SK-MEL-5 (cell line): ENCODE measurements at regions not wholly inside any gene's neighbourhood (a gene's known extent, or its start where the extent isn't known, plus 50 kb on each side); places are given as distances from the start of the nearest gene placed in this dataset.
A peak's percentile ranks its signal among the peaks of the same experiment; 100 is the strongest.

ENCODE experiments used
- DNase-seq: peaks from one replicate; pipeline ENCODE4 v3.0.0-alpha.2; 2016; ENCODE audit warnings: low read depth, low spot score
- in situ Hi-C: cut with HindIII; loops from 2 replicates; pipeline ENCODE4 v1.10.0; 2016; ENCODE audit warnings: low sequenced_read_pairs, high pct_unique_total_duplicates, low pct_unique_long_range_greater_than_20kb

DNA sequence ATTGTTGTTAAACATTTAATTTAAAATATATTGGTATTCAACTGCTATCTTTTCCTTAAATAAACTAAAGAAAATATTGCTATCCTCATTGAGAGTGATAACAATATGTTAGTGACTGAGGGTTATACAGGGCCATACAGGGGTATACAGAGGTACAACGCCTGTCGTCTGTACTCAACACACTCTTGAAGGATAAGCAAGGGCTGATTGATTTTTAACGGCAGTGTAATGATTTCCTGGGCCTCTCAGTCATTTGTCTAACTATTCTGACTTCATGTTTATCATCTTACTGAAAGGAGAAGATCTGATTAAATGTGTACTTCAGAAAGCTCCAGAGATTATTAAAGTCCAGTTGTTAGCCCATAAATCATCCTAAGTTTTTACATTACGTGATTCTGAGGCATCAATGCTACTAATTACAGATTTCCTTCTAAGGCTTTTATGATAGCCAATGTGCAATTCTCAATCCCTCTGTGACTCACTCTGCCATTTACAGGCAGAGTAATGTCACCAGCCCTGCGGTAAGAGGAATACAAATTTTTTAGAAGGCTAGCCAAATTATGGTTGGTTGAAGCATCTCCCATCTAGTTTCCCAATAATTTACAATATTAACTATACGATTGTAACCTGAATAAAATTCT lies 893.0 kb upstream of the CHAC2 start:
- no peak for DNase-seq
- in situ Hi-C loops: no loop called here

DNA sequence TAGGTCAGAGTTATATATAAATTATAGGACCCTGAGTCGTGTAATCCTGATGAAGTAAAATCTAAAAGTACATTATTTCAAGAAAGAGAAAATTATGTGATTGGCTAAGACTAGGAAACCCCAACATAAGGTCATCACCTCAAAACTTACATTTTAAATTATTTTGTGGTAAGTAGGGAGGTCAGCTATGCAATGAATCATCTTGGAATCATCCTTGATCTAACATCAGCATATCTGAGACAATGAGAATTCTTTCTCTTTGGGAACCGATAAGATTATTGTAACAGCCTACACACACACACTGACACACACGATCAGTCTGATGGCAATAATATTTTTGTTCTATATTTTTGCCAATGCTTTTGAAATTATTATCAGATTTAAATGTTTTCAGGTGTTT lies 904.8 kb upstream of the CHAC2 start:
- in situ Hi-C loops: no loop called here
- DNase-seq: no peak

DNA sequence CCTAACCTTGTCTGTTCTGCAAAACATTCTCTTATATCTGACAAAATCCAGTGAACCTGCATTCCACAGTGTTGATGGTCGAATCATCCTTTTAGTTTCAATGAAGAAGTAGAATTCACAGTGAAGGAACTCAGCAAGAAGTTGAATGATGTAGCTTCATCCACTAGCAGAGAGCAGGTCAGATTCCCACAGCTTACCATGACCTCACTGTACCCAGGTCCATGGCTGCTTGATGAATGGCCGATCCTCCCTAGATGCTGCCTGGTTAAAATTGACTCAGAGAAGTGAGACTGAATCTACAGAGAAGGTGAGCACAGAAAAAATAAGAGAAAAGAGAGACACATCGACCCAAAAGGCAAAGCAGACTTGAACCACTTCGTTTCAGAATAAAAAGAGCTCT lies 906.0 kb upstream of the CHAC2 start:
- in situ Hi-C loops: no loop called here

DNA sequence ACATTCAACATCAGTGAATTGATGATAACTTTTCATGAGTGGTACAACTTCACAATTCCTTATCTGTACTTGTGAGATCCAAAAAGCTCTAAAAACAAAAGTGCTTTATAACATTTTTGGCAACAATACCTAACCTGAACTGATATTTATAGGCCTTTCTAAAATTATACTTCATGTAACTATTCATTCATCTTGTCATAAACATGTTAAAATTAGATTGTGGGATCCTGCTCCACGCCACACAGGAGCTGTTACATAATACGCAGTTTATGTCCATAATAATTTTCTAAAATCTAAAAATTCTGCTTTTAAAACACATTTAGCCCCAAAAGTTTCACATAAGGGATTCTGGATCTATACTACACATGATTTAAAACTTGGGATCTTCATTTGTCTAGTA lies 908.5 kb upstream of the CHAC2 start:
- no peak for DNase-seq
- in situ Hi-C loops: no loop called here

More for the DNA sequence above, 906.0 kb upstream of the CHAC2 start:
- no peak for DNase-seq

DNA sequence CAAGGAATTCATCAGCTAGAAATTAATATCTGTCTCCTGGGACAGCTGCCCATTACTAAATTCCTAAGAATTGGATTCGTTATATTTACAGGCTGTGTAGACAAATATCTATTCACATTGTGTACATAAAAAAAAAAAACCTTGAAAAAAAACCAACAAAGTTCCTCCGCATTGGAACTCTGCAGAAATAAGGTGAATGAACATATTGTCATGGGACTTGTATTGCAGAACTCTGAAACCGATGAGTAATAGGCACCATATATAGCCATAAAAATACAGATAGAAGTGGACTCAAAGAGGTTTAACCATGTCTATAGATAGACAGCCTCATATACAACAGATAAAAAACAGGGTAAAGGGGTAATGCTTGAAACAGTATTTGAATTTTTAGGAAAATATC lies 909.9 kb upstream of the CHAC2 start:
- peak; percentile 88 for DNase-seq
- in situ Hi-C loops: no loop called here

DNA sequence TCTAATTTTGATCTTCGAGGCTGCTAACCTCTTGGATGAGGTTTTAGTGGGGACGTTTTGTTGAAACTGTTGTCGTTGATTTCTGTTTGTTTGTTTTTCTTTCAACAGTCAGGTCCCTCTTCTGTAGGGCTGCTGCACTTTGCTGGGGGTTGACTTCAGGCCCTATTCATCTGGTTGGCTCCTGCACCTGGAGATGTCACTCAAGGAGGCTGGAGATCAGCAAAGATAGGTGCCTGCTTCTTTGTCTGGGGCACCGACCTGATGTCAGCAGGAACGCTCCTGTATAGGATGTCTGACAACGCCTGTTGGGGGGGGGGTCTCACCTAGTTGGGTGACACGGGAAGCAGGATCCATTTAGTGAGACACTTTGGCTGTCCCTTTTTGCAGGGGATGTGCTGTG lies 915.6 kb upstream of the CHAC2 start:
- DNase-seq: no peak
- in situ Hi-C loops: no loop called here

DNA sequence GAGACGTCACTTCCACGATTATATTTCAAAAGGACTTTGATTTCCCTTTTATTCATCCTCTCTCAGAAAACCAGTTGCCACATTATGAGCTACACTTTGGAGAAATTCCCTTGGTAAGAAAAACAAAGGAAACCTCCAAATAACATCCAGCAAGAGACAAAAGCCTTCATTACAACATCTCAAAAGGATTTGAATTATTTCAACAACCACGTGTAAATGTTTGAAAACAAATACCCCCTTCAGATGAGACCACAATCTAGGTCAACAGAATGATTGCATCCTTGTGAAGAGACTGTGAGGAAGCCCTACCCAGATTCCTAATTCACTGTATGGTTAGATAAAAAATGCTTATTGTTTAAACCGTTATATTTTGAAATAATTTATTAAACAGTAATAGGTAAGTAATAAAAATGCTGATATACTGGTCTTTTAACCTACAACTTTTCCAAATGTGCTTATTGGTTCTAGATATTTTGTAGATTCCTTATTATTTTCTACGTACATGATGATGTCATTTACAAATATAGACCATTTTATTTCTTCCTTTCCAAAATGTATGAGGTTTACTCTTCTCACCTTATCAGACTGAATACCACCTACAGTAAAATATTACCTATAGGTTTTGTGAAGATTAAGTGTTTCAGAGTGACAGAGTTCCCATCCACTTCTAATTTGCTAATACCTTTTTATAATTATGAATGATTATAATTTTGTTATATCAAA lies 922.7 kb upstream of the CHAC2 start:
- DNase-seq: peak; percentile 73
- in situ Hi-C loops: loop anchor here (25.0 kb wide), 1 partner anchor 117 kb away; no protein-coding TSS in a partner anchor

DNA sequence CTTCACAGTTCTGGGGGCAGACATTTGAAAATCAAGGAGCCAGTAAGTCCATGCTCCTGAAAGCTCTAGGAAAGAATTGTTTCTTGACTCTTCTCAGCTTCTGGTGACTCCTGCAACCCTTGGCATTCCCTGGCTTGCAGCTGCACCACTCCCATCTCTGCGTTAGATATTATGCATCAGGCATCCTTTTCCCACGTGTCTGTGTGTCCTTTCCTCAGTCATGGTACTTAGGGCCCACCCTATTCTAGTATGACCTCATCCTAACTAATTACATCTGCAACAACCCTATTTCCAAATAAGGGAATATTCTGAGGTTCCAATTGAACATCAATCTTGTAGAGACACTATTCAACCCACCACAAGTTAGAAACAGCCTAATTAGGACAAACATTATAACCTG lies 931.7 kb upstream of the CHAC2 start:
- in situ Hi-C loops: loop anchor here (25.0 kb wide), 1 partner anchor 126 kb away; no protein-coding TSS in a partner anchor
- DNase-seq: no peak

DNA sequence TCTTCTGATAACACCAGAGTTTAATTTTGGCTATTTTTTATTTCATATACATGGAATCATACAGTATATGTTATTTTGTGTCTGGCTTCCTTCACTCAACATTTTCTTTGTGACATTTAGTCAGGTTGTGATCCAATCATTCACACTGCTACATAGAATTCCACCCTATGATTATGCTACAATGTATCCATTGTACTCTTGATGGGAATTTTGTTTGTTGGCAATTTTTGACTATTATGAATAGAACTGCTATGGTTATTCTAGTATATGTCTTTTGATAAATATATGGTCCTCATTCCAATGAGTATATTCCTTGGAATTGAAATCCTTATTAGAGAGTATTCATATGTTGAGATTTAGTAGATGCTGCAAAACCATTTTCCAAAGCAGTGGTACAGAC lies 936.4 kb upstream of the CHAC2 start:
- DNase-seq: peak; percentile 80
- in situ Hi-C loops: loop anchor here (25.0 kb wide), 1 partner anchor 131 kb away; no protein-coding TSS in a partner anchor

DNA sequence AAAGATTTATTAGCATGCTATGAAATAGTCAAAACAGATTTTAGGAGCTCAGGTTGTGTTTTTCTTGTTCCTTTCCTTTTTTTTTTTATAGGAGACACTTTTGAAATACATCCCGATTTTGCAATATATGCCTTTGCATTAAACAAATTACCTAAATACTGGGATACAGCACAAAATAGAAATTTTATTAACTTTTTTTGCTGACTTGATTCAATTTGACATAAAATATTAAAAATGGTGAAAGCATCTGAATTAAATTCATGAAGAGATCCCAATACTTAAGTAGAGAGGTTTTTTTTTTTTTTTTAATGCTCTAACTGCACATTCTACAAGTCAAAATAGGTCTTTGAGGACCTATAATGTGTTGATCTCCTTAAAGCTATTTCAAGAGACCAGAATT lies 939.5 kb upstream of the CHAC2 start:
- no peak for DNase-seq
- in situ Hi-C loops: loop anchor here (25.0 kb wide), 1 partner anchor 134 kb away; no protein-coding TSS in a partner anchor

DNA sequence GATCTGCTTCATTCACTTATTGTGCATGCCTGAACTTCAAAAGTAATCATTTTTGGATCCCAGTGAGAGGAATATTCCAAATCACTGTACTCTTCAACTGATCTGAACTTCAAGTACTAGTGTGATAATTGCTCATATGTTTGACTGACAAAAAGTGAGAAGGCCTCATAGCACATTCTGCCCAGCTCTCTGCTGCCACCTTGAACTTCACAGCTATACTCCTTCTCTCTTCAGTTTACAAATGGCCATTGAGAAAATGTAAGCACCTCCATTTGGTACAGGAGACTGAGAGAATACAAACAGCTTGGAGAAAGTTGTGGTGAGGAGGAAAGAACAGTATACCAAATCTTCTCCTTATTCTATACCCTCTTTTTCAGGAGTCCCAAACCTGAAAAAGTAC lies 946.0 kb upstream of the CHAC2 start:
- in situ Hi-C loops: no loop called here
- DNase-seq: peak; percentile 57

DNA sequence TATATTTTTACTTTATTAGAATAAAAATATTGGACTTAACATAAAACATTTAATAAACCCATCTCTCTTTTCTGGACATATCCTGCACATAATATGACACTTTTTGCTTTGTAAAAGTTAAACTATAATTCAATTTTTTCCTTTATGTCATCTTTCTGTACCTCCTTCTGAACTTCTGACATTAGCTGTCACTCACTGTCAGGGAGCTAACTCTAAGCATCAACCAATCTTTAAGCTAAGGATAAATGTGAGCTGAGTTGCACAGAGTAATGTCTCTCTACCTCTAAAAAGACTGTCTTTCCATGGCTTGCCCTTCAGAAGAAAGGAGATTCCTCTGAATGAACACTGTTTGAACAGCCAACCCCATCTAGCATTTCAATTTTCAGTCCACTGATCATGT lies 948.6 kb upstream of the CHAC2 start:
- in situ Hi-C loops: no loop called here
- peak; percentile 14 for DNase-seq

DNA sequence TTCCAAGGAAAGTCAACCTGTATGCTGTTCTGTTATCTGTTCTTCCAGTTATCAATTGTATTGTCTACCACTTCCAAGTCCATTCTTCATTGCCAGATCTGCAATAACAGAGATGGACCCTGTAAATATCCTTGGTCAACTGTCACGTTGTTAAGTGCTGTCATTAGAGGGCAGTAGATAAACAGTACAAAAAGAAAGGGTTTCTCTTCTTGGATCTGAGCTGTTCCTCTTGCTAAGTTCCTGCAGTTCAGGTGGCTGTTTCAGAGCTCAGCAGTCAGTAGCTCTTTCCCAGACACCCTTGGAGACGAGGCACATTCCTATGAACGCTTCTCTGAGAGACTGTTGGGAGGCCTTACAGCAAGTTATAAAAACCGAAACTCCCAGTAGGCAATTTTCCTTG lies 957.1 kb upstream of the CHAC2 start:
- DNase-seq: peak; percentile 89
- in situ Hi-C loops: no loop called here

DNA sequence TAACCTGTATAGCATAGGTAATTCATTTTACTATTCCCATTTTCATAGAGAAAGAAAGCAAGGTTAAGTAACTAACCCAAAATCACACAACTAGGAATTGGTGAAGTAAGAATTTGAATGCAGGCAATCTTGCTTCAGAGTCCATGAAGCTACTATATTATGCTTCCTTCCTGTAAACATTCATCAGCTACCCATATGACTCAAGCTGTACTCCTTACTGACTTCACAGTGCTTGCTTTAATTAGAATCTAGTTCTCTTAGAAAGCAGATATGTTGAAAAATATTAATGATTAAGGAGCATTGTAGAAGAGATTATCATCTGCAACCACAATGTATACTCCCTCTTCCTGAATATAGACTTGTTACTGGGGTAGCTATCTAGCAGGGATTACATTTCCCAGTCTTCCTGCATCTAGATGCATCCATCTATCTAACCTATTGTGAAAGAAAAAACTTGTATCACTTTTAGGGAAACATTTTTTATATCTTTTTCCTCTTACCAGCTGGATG lies 961.6 kb upstream of the CHAC2 start:
- in situ Hi-C loops: no loop called here

DNA sequence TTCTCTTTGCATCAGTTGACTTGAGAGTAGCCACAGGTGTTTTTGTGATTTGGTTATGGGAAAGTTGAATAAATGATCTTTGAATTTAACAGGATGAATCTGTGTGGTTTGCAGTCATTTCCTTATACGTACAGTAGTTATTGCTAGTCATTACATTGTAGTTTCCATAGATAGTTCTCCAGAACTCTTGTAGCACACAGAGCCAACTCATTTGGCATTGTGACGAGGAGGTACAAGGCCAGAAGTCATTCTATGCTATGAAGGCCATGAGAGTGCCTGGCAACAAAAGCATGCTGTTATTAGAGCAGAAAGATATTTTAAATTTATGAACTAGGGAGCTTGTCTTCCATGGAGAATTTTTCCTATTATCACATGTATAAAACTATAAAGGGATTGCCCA lies 973.0 kb upstream of the CHAC2 start:
- in situ Hi-C loops: no loop called here
- no peak for DNase-seq

More for the DNA sequence above, 961.6 kb upstream of the CHAC2 start:
- DNase-seq: no peak

DNA sequence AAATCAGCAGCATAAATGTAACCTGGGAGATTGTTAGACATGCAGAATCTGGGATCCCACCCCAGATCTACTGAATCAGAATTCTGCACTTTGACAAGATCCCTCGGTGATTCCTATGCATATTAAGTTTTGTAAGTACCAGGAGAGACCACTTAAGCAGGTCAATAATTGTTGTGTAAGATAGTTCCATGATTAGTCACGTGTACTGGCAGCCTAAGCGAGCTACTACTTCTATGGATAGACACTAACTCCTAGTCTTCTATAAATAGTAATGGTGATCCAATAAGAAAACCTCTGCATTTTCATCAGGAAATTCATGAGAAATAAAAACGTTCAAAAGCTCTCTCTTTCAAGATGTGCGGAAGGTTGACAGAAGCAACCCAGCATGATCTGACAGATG lies 988.2 kb upstream of the CHAC2 start:
- in situ Hi-C loops: no loop called here
- DNase-seq: no peak

DNA sequence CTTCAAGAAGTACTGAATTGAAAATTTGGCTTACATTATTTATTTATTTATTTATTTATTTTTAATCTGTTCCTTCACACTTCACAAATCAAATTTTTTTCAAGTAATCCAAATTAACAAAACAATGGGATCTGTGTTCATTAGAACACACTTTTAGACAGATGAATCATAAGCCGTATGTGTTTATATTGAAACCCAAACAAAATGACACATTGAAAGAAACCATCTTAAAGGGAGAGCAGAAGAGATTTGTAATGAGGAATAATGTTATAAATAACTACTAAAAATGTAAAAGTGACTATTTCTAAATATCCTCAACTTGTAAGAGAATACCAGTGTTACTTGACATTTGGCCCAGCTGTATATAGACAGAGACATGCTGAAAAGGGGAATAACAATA lies 991.0 kb upstream of the CHAC2 start:
- in situ Hi-C loops: no loop called here
- DNase-seq: no peak

DNA sequence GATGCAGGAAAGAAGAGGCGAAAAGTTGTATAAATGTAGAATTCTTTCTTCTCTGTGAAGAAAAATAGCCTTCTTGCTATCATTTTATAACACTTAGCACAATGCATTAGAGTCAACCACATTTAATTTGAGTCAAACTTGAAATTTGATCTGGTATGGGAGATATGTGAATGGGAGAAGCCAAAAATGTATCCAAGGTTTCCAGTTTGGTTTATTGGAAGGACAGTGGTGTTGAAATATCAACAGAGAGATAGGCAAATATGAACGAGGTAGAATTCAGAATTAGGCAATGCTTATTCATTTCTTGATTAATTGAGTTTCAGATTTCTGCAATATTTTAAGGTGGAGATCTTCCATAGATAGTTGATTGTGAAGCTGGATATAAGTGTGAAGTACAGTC lies 991.9 kb upstream of the CHAC2 start:
- in situ Hi-C loops: no loop called here
- DNase-seq: no peak

DNA sequence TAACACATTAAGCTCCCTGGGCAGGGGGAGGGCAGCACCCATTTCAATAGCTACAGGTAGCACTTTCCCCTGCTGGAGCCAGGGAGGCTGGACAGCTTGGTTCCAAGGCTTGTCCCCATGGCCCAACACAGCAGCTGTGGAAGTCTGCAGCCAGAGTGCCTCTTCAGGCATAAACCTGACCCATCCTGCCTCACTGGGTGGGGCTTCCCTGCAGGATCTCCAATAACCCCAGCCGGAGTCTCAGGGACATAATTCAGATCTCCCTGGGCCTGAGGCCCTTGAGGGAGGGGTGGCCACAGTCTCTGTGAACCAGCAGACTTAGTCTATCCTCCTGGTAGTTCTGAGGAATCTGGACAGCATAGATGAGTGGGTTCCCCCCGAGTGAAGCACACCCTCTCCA lies 1001.9 kb upstream of the CHAC2 start:
- in situ Hi-C loops: no loop called here
- no peak for DNase-seq
